Keratinocyte (primary cell): ENCODE measurements at regions not wholly inside any gene's neighbourhood (a gene's known extent, or its start where the extent isn't known, plus 50 kb on each side); places are given as distances from the start of the nearest gene placed in this dataset.

ENCODE experiments used
- DNase-seq: peaks from one replicate; pipeline ENCODE4 v3.0.0-alpha.2; 2011; ENCODE audit warnings: low read depth, missing footprints, low spot score
- FAIRE-seq: peaks from 2 replicates; lab custom pipeline; 2011; peaks lifted over from hg19 to GRCh38; lab: Jason Lieb, UNC
- H2AFZ ChIP-seq: 2 replicates; pipeline ENCODE4 v1.6.0; 2012; ENCODE audit warnings: low read length, control low read depth, inconsistent platforms; ENCODE audit not compliant: control insufficient read depth
- H3K27ac ChIP-seq: 2 replicates; pipeline ENCODE4 v1.5.1; 2011; ENCODE audit warnings: low read length; ENCODE audit not compliant: control insufficient read depth, insufficient read depth
- H3K27me3 ChIP-seq: 3 replicates; pipeline ENCODE4 v1.6.0; 2011; ENCODE audit warnings: low read length; ENCODE audit not compliant: control insufficient read depth, insufficient read depth; ENCODE audit errors: extremely low read depth
- H3K36me3 ChIP-seq, 2 experiments: 2 replicates in 1 of 2; 3 replicates in 1 of 2; pipeline ENCODE4 v1.5.1; 2011; ENCODE audit warnings: low read length in 2 of 2, mild to moderate bottlenecking in 1 of 2; ENCODE audit not compliant: control insufficient read depth in 2 of 2, insufficient read depth in 2 of 2; ENCODE audit errors: extremely low read depth in 1 of 2
- H3K4me1 ChIP-seq: 3 replicates; pipeline ENCODE4 v1.5.1; 2011; ENCODE audit warnings: low read length; ENCODE audit not compliant: control insufficient read depth, insufficient read depth; ENCODE audit errors: extremely low read depth
- H3K4me2 ChIP-seq: 3 replicates; pipeline ENCODE4 v1.6.0; 2011; ENCODE audit warnings: low read depth, low read length; ENCODE audit not compliant: control insufficient read depth, insufficient read depth; ENCODE audit errors: extremely low read depth
- H3K4me3 ChIP-seq, 3 experiments: fragments of 200-600 bp in 1 of 3; sonication (generic) in 1 of 3; 2 replicates in 2 of 3; 3 replicates in 1 of 3; pipeline ENCODE4 v1.5.1; 2011 to 2016; ENCODE audit warnings: low read length in 3 of 3, mild to moderate bottlenecking in 3 of 3, control low read depth in 2 of 3, inconsistent platforms in 1 of 3, low read depth in 1 of 3, mixed read lengths in 1 of 3, mixed run types in 1 of 3, moderate library complexity in 1 of 3; ENCODE audit not compliant: control insufficient read depth in 2 of 3, insufficient read depth in 2 of 3; ENCODE audit errors: extremely low read depth in 1 of 3
- H3K79me2 ChIP-seq: 2 replicates; pipeline ENCODE4 v1.6.0; 2012; ENCODE audit warnings: low read length; ENCODE audit not compliant: control insufficient read depth, insufficient read depth
- H3K9ac ChIP-seq: 3 replicates; pipeline ENCODE4 v1.6.0; 2011; ENCODE audit warnings: low read length; ENCODE audit not compliant: control insufficient read depth, insufficient read depth; ENCODE audit errors: extremely low read depth
- H3K9me1 ChIP-seq: 3 replicates; pipeline ENCODE4 v1.6.0; 2011; ENCODE audit warnings: low read length; ENCODE audit not compliant: control insufficient read depth, insufficient read depth; ENCODE audit errors: extremely low read depth
- H3K9me3 ChIP-seq: 2 replicates; pipeline ENCODE4 v1.5.1; 2012; ENCODE audit warnings: low read depth, low read length; ENCODE audit not compliant: control insufficient read depth
- H4K20me1 ChIP-seq: 3 replicates; pipeline ENCODE4 v1.6.0; 2011; ENCODE audit warnings: low read length; ENCODE audit not compliant: control insufficient read depth, insufficient read depth; ENCODE audit errors: extremely low read depth
- EZH2 ChIP-seq: IDR thresholded peaks from one replicate; pipeline ENCODE4 v1.6.1; 2012; ENCODE audit warnings: inconsistent platforms, mild to moderate bottlenecking, low read length, moderate library complexity
- dilution Hi-C: fragments of 300-500 bp; cut with MboI; formaldehyde crosslinking; loops from one replicate; pipeline ENCODE4 v1.7.0; 2020; ENCODE audit warnings: low sequenced_read_pairs; ENCODE audit not compliant: extremely low pct_ligation_motif_present
- TF ChIP-seq, protein P1 (sequence below), 3 experiments: IDR thresholded peaks in 1 of 3; conservative IDR thresholded peaks in 1 of 3; optimal IDR thresholded peaks in 1 of 3; 2 replicates in 2 of 3; 3 replicates in 1 of 3; pipeline versions ENCODE3 to v1.5.1; 2011; ENCODE audit warnings: low read length in 3 of 3, mild to moderate bottlenecking in 3 of 3, moderate library complexity in 2 of 3, control low read depth in 1 of 3, inconsistent platforms in 1 of 3; ENCODE audit not compliant: insufficient read depth in 2 of 3; ENCODE audit errors: extremely low read depth in 1 of 3

DNA sequence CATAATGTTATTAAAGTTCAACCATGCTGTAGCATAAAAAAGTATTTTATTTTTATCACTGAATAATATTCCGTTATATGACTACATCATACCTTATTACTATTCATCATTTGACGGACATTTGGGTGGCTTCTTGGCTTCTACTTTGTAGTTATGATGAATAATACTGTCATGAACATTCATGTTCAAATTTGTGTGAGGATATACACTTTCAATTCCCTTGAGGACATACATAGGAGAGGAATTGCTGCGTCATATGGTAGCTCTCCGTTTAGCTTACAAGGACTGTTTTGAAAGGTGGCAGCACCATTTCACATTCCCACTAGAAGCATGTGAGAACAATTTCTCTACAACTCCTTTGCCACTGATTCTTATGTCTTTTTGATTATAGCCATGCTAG is 910.8 kb upstream of the MIR17HG start:
- no peaks in the 10 kb centered on the region for H3K36me3 ChIP-seq
- H3K4me2 ChIP-seq = peak overlapping the region; percentile 6
- FAIRE-seq (peak; percentile 60), DNase-seq (no peak)
- TF ChIP-seq EZH2 = no peak
- TF ChIP-seq, protein P1, sequence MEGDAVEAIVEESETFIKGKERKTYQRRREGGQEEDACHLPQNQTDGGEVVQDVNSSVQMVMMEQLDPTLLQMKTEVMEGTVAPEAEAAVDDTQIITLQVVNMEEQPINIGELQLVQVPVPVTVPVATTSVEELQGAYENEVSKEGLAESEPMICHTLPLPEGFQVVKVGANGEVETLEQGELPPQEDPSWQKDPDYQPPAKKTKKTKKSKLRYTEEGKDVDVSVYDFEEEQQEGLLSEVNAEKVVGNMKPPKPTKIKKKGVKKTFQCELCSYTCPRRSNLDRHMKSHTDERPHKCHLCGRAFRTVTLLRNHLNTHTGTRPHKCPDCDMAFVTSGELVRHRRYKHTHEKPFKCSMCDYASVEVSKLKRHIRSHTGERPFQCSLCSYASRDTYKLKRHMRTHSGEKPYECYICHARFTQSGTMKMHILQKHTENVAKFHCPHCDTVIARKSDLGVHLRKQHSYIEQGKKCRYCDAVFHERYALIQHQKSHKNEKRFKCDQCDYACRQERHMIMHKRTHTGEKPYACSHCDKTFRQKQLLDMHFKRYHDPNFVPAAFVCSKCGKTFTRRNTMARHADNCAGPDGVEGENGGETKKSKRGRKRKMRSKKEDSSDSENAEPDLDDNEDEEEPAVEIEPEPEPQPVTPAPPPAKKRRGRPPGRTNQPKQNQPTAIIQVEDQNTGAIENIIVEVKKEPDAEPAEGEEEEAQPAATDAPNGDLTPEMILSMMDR (optimal IDR thresholded peaks at IDR 0.05 in 1 of 3, IDR thresholded peaks at IDR 0.05 in 1 of 3, conservative IDR thresholded peaks at IDR 0.05 in 1 of 3; ENCODE audit: extremely low read depth in 1 of 3, insufficient read depth in 2 of 3, low read length in 3 of 3) = no peak
- H3K4me1 ChIP-seq = no peaks in the 10 kb centered on the region
- H3K27me3 ChIP-seq = no peaks in the 10 kb centered on the region
- dilution Hi-C loops = no loop called here
- H3K9me3 ChIP-seq = no peaks in the 10 kb centered on the region
- no peak overlapping the region for H3K4me3 ChIP-seq
- no peaks in the 10 kb centered on the region for H4K20me1 ChIP-seq
- H3K79me2 ChIP-seq = no peaks in the 10 kb centered on the region
- H3K9me1 ChIP-seq = no peaks in the 10 kb centered on the region
- no peak overlapping the region for H3K27ac ChIP-seq
- H3K9ac ChIP-seq = no peak overlapping the region
- H2AFZ ChIP-seq = peak overlapping the region; percentile 56

DNA sequence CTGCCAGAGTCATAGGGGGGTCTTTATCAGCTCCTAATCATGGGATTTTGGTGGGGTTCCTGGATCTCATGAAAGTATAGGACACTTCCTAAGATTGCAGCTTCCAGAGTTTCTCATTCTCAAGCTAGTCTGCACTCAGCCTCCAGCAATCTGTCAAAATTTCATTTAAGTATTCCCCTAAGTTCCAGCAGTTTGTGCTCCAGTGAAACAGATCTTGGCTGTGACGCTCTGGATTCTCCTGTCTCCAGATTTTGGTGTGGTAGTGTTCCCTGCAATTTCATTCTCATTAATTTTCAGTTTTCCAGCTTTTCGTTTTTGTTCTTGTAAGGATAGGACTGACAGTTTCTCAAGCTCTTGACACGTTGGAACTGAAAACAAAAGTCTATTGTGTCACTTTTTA is 908.9 kb upstream of the MIR17HG start:
- no peaks in the 10 kb centered on the region for H4K20me1 ChIP-seq
- H3K9me1 ChIP-seq = no peaks in the 10 kb centered on the region
- no peak overlapping the region for H2AFZ ChIP-seq
- no peak for TF ChIP-seq EZH2
- TF ChIP-seq, protein P1 (optimal IDR thresholded peaks at IDR 0.05 in 1 of 3, IDR thresholded peaks at IDR 0.05 in 1 of 3, conservative IDR thresholded peaks at IDR 0.05 in 1 of 3; ENCODE audit: extremely low read depth in 1 of 3, insufficient read depth in 2 of 3, low read length in 3 of 3) = no peak
- H3K36me3 ChIP-seq = no peaks in the 10 kb centered on the region
- DNase-seq (no peak), FAIRE-seq (no peak)
- no peak overlapping the region for H3K4me2 ChIP-seq
- no peaks in the 10 kb centered on the region for H3K9me3 ChIP-seq
- H3K79me2 ChIP-seq = no peaks in the 10 kb centered on the region
- dilution Hi-C loops = no loop called here
- no peak overlapping the region for H3K27ac ChIP-seq
- H3K4me3 ChIP-seq = no peak overlapping the region
- H3K9ac ChIP-seq = no peak overlapping the region
- no peaks in the 10 kb centered on the region for H3K27me3 ChIP-seq
- no peaks in the 10 kb centered on the region for H3K4me1 ChIP-seq
